ENCODE measurements at regions not wholly inside any gene's neighbourhood (a gene's known extent, or its start where the extent isn't known, plus 50 kb on each side); places are given as distances from the start of the nearest gene placed in this dataset.
"Not testable (repeated sequence)": the region's sequence is repeated elsewhere in the genome, so short reads cannot be mapped to it uniquely, and the experiment has no call there.

DNA sequence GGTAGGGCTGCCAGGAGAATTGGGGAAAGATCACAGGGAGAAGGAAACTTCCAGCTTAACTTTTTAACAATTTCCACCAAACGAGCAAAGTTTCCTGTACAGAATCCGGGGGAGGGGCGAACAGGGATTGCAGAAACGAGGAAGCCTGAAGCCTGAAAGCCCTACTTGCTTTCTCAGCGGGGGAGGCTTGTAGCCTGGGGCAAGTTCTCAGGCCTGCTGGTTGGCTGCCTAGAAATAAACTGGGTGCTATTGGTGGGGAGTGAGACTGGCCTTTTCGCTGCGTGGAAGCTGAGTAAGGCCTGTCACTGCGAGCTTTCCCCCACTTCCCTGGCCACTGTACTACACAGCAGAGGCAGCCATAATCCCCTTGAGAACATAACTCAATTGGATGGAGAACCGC lies 110.8 kb upstream of the ATP8A1 start:
- DNase-seq (ENCODE audit: low spot score in 2 of 2), result no peak
- Histone ChIP-seq H3K4me3 (no peak overlapping the region), H3K9me3 (no peaks in the 10 kb centered on the region), H3K36me3 (no peaks in the 10 kb centered on the region), H3K4me1 (no peaks in the 10 kb centered on the region), H3K27me3 (no peaks in the 10 kb centered on the region), H3K27ac (no peak overlapping the region)
- intact Hi-C loops (cut with DNase I; ENCODE audit: low total_unique reads), result no loop called here
- TF ChIP-seq POLR2A (IDR thresholded peaks at IDR 0.05) (no peak), POLR2AphosphoS5 (IDR thresholded peaks at IDR 0.05) (no peak)
- TF ChIP-seq, protein P1, sequence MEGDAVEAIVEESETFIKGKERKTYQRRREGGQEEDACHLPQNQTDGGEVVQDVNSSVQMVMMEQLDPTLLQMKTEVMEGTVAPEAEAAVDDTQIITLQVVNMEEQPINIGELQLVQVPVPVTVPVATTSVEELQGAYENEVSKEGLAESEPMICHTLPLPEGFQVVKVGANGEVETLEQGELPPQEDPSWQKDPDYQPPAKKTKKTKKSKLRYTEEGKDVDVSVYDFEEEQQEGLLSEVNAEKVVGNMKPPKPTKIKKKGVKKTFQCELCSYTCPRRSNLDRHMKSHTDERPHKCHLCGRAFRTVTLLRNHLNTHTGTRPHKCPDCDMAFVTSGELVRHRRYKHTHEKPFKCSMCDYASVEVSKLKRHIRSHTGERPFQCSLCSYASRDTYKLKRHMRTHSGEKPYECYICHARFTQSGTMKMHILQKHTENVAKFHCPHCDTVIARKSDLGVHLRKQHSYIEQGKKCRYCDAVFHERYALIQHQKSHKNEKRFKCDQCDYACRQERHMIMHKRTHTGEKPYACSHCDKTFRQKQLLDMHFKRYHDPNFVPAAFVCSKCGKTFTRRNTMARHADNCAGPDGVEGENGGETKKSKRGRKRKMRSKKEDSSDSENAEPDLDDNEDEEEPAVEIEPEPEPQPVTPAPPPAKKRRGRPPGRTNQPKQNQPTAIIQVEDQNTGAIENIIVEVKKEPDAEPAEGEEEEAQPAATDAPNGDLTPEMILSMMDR (IDR thresholded peaks at IDR 0.05), result no peak

GRCh38 chr4:42761804-42762203 lies 104.9 kb upstream of the ATP8A1 start:
- DNase-seq (ENCODE audit: low spot score in 2 of 2), result no peak
- Histone ChIP-seq H3K27me3 (no peaks in the 10 kb centered on the region), H3K4me3 (no peak overlapping the region), H3K9me3 (no peaks in the 10 kb centered on the region), H3K27ac (no peak overlapping the region), H3K36me3 (no peaks in the 10 kb centered on the region), H3K4me1 (no peaks in the 10 kb centered on the region)
- TF ChIP-seq POLR2AphosphoS5 (IDR thresholded peaks at IDR 0.05), result no peak
- TF ChIP-seq, protein P1 (IDR thresholded peaks at IDR 0.05), result no peak
- TF ChIP-seq POLR2A (IDR thresholded peaks at IDR 0.05), result no peak
- intact Hi-C loops (cut with DNase I; ENCODE audit: low total_unique reads), result no loop called here

GRCh38 chr4:42754965-42755364 lies 98.1 kb upstream of the ATP8A1 start:
- H3K4me3 ChIP-seq; H3K27me3 ChIP-seq; H3K9me3 ChIP-seq; H3K36me3 ChIP-seq; H3K4me1 ChIP-seq; DNase-seq (ENCODE audit: low spot score in 2 of 2); H3K27ac ChIP-seq; intact Hi-C loops (cut with DNase I; ENCODE audit: low total_unique reads): not testable (repeated sequence)

DNA sequence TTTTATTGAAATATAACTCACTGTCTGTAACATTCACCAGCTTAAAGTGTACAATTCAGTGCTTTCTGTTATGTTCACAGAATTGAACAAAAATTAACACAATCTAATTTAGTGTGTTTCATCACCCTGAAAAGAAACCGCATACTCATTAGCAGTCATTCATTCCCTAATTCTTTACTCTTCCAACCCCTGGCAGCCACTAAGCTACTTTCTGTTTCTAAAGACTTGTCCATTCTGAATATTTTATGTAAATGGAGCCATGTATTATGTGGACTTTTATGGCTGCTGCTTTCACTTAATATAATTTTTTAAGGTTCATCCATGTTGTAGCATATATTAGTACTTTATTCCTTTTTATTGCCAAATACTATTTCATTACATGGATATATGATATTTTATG lies 94.7 kb upstream of the ATP8A1 start:
- no peak overlapping the region for H3K4me3 ChIP-seq
- H3K36me3 ChIP-seq, result no peaks in the 10 kb centered on the region
- DNase-seq (ENCODE audit: low spot score in 2 of 2), result no peak
- intact Hi-C loops (cut with DNase I; ENCODE audit: low total_unique reads), result no loop called here
- no peak for TF ChIP-seq POLR2AphosphoS5 (IDR thresholded peaks at IDR 0.05)
- TF ChIP-seq POLR2A (IDR thresholded peaks at IDR 0.05), result no peak
- TF ChIP-seq, protein P1 (IDR thresholded peaks at IDR 0.05), result no peak
- H3K27me3 ChIP-seq, result no peaks in the 10 kb centered on the region
- no peaks in the 10 kb centered on the region for H3K9me3 ChIP-seq
- H3K4me1 ChIP-seq, result no peaks in the 10 kb centered on the region
- H3K27ac ChIP-seq, result no peak overlapping the region

GRCh38 chr4:42750856-42751255 lies 94.0 kb upstream of the ATP8A1 start:
- Histone ChIP-seq H3K27ac (no peak overlapping the region), H3K36me3 (no peaks in the 10 kb centered on the region), H3K4me3 (no peak overlapping the region), H3K27me3 (no peaks in the 10 kb centered on the region), H3K4me1 (no peaks in the 10 kb centered on the region), H3K9me3 (no peaks in the 10 kb centered on the region)
- TF ChIP-seq POLR2A (IDR thresholded peaks at IDR 0.05), result no peak
- TF ChIP-seq POLR2AphosphoS5 (IDR thresholded peaks at IDR 0.05), result no peak
- TF ChIP-seq, protein P1 (IDR thresholded peaks at IDR 0.05), result no peak
- intact Hi-C loops (cut with DNase I; ENCODE audit: low total_unique reads), result no loop called here
- DNase-seq (ENCODE audit: low spot score in 2 of 2), result no peak

DNA sequence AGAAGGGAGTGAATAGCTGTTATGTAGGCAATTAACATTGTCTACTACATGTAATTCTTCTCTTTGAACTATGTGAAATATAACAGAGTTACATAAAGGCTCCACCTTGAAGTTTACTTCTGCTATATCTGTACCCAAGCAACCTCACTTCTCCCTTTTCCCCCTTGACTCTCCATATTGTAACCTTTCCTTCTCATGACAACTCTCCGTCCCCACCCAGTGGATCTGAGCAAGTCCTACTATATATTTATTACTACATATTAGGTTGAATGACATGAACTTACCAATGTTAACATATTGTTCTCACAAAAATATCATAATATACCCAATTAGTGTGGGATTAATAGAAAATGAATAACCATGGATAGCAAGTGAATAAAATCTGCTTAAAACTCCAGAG lies 93.2 kb upstream of the ATP8A1 start:
- Histone ChIP-seq H3K9me3 (no peaks in the 10 kb centered on the region), H3K36me3 (no peaks in the 10 kb centered on the region), H3K4me3 (no peak overlapping the region), H3K27me3 (no peaks in the 10 kb centered on the region), H3K4me1 (no peaks in the 10 kb centered on the region), H3K27ac (no peak overlapping the region)
- intact Hi-C loops (cut with DNase I; ENCODE audit: low total_unique reads), result no loop called here
- TF ChIP-seq, protein P1 (IDR thresholded peaks at IDR 0.05), result no peak
- no peak for TF ChIP-seq POLR2A (IDR thresholded peaks at IDR 0.05)
- TF ChIP-seq POLR2AphosphoS5 (IDR thresholded peaks at IDR 0.05), result no peak
- no peak for DNase-seq (ENCODE audit: low spot score in 2 of 2)
